Heart right ventricle (tissue), 16 donors: ENCODE measurements at regions not wholly inside any gene's neighbourhood (a gene's known extent, or its start where the extent isn't known, plus 50 kb on each side); places are given as distances from the start of the nearest gene placed in this dataset.

Source experiments
- ATAC-seq, 8 donors: fragments of 200-7000 bp; cut with Tn5 transposase; one replicate each; pipeline ENCODE4 v1.9.1; 2020; ENCODE audit warnings: mild to moderate bottlenecking in 8 of 8, moderate library complexity in 8 of 8, moderate number of reproducible peaks in 1 of 8
- DNase-seq, 2 donors: peaks; one replicate each; pipeline ENCODE4 v3.0.0-alpha.2; 2020
- H3K27ac ChIP-seq, 10 donors: fragments of 200-600 bp; sonication (generic) in 2 of 10; one replicate each; pipeline versions ENCODE4 v1.5.0 to v1.8.0; 2020 to 2022; ENCODE audit warnings: mild to moderate bottlenecking in 3 of 10
- H3K27me3 ChIP-seq, 7 donors: fragments of 200-600 bp; one replicate each; pipeline ENCODE4 v1.8.0; 2021 to 2022; ENCODE audit warnings: mild to moderate bottlenecking in 2 of 7
- H3K36me3 ChIP-seq, 9 donors: fragments of 200-600 bp; sonication (generic) in 1 of 9; one replicate each; pipeline versions ENCODE4 v1.5.0 to v1.8.0; 2020 to 2022; ENCODE audit warnings: mild to moderate bottlenecking in 2 of 9
- H3K4me1 ChIP-seq, 9 donors: fragments of 200-600 bp; sonication (generic) in 1 of 9; one replicate each; pipeline versions ENCODE4 v1.5.0 to v1.8.0; 2020 to 2022; ENCODE audit warnings: mild to moderate bottlenecking in 4 of 9
- H3K4me3 ChIP-seq, 10 donors: fragments of 200-600 bp; sonication (generic) in 2 of 10; one replicate each; pipeline versions ENCODE4 v1.5.0 to v1.8.0; 2020 to 2022; ENCODE audit warnings: mild to moderate bottlenecking in 7 of 10, moderate library complexity in 2 of 10
- H3K9me3 ChIP-seq, 11 donors: fragments of 200-600 bp in 10 of 11; sonication (generic) in 2 of 11; one replicate each; pipeline versions ENCODE4 v1.5.0 to v1.8.0; 2013 to 2022; ENCODE audit warnings: mild to moderate bottlenecking in 2 of 11, control low read depth in 1 of 11, moderate library complexity in 1 of 11
- WGBS, 2 donors: extraction: QIAGEN DNeasy Blood & Tissue Kit; methylation state at CpG; one replicate each; pipeline ENCODE4 v1.1.7; 2013; ENCODE audit warnings: inconsistent platforms in 1 of 2; 5-methylcytosine and 5-hydroxymethylcytosine counted together
- intact Hi-C, 10 donors: fragments of 100-400 bp; cut with DNase I; formaldehyde crosslinking; loops; one replicate each; pipeline versions ENCODE4 v1.11.1 to v1.14.2; 2022
- TF ChIP-seq, protein P1 (sequence below), 9 donors: fragments of 200-600 bp; sonication (generic) in 2 of 9; IDR thresholded peaks; one replicate each; pipeline versions ENCODE4 v1.5.0 to v1.8.0; 2021 to 2022; ENCODE audit warnings: antibody characterized with exemption in 9 of 9, mild to moderate bottlenecking in 5 of 9, moderate library complexity in 1 of 9
- donor health status: Arrhythmogenic right ventricular cardiomyopathy.
- donor health status: ischemic (EF 13 %, LVEDD 7.1; RV severe dilation, severe dysfunction).
- donor health status: healthy with polysubstance abuse.
- donor health status: DM: no; HTN: yes; CAD: no.
- donor health status: DM: no; HTN: no; CAD: no.
- donor health status: ischemic (EF 25% LVEDD 6.9; RV normal size, moderate dysfunction).
- donor health status: ischemic (EF 25% LVEDD 5.7; RV mildly dilated, moderate dysfunction).
- donor health status: healthy.
- donor health status: DM: yes; HTN: yes; CAD: no.
- donor health status: Ischemic cardiomyopathy.
- donor health status: ischemic (EF 35%, LVEDD 5.7; RV mildly dilated, moderate dysfunction).
- donor health status: nonischemic (EF 11% LVEDD 7.7; RV severe dilation, severe dysfunction).
- donor health status: DM: yes; HTN: yes; CAD: no.
- donor health status: PGD.
- donor health status: ischemic (EF 29% LVEDD 5.4; RV normal size, mild dysfunction).
- donor health status: nonischemic (EF 23%, LVEDD 6.1; RV moderate dilation, normal function).

DNA sequence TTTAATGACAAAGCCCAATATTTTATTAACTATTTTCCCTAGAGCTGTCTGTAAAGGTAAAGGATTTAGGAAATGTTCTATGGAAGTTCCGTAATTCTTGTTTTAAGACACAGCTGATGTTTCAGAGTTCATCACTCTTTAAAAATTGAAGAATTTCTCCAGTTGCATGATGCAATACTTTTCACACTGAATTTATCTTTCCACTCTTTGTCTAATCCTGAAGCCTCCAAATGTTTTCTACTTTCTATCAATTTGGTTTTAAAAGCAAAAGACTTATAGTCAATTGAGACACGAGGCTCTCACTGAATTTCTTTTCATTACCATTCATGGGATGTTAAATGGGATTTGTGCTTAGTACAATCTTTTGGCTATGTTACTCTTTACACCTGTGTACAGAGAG is 223.2 kb downstream of the TDRD15 start:
- Histone ChIP-seq H3K27ac (no peak overlapping the region), H3K27me3 (no peaks in the 10 kb centered on the region), H3K4me3 (no peak overlapping the region), H3K36me3 (no peaks in the 10 kb centered on the region), H3K9me3 (peaks cover 0 to 7% (median 0%) of the 10 kb centered on the region in 11 donors), H3K4me1 (no peaks in the 10 kb centered on the region)
- TF ChIP-seq, protein P1, sequence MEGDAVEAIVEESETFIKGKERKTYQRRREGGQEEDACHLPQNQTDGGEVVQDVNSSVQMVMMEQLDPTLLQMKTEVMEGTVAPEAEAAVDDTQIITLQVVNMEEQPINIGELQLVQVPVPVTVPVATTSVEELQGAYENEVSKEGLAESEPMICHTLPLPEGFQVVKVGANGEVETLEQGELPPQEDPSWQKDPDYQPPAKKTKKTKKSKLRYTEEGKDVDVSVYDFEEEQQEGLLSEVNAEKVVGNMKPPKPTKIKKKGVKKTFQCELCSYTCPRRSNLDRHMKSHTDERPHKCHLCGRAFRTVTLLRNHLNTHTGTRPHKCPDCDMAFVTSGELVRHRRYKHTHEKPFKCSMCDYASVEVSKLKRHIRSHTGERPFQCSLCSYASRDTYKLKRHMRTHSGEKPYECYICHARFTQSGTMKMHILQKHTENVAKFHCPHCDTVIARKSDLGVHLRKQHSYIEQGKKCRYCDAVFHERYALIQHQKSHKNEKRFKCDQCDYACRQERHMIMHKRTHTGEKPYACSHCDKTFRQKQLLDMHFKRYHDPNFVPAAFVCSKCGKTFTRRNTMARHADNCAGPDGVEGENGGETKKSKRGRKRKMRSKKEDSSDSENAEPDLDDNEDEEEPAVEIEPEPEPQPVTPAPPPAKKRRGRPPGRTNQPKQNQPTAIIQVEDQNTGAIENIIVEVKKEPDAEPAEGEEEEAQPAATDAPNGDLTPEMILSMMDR (IDR thresholded peaks at IDR 0.05) = no peak
- intact Hi-C loops = no loop called here
- 85 to 86% methylated on average over 2 of the region's 2 CpGs for WGBS, 2 donors
- ATAC-seq (no peak), DNase-seq (no peak)

- intact Hi-C loops = no loop called here
- no peak for ATAC-seq
- Histone ChIP-seq H3K4me1 (peaks cover 0 to 3% (median 0%) of the 10 kb centered on the region in 9 donors), H3K27me3 (no peaks in the 10 kb centered on the region), H3K9me3 (peaks cover 0 to 6% (median 0%) of the 10 kb centered on the region in 11 donors), H3K27ac (no peak overlapping the region), H3K36me3 (no peaks in the 10 kb centered on the region), H3K4me3 (no peak overlapping the region)
- WGBS, 2 donors = 79 to 84% methylated on average over 3 of the region's 3 CpGs
- TF ChIP-seq, protein P1 (IDR thresholded peaks at IDR 0.05) = no peak
- no peak for DNase-seq
Measured at GRCh38 chr2:21353879-21354679, 230.3 kb downstream of the TDRD15 start.

DNA sequence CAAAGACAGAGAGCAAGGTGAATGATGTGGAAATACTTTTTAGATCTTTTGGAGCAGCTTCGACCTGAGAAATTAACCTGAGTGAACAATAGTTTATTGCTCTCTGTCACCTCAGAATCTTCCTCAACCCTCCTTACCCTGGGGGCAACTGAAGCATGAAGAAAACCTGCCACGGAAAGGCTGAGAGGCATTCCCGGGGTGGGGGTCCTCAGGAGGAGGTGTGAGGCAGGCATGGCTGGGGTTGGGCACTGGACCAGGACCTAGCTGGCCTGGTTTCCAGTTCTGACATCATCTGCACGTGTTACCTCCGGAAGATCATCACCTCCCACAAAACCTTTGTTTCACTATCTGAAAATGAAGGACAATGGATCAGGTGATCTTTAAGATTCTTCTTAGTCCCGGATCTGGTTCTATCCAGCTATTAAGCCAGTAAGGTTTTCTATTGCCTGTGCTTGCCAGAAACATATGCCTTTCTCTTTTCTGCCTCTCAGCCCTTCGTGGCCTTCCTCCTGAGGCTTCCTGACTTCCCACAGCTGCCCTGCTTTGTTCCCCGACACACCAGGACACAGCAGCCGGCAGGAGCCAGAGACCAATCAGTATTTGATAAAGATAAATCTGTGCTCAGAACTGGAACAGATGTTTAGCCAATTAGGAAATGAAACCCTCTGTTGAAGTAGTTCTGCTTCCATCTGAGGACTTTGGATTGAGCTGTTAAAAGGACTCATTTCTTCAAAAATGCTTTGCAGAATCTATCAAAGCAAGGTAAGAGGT is 232.5 kb downstream of the TDRD15 start:
- intact Hi-C loops = no loop called here
- TF ChIP-seq, protein P1 (IDR thresholded peaks at IDR 0.05) = no peak
- ATAC-seq (peak in 2 of 8 donors; percentile 17 to 19), DNase-seq (no peak)
- Histone ChIP-seq H3K4me1 (peaks cover 0 to 3% (median 0%) of the 10 kb centered on the region in 9 donors), H3K36me3 (no peaks in the 10 kb centered on the region), H3K4me3 (no peak overlapping the region), H3K9me3 (peaks cover 0 to 6% (median 0%) of the 10 kb centered on the region in 11 donors), H3K27me3 (no peaks in the 10 kb centered on the region), H3K27ac (no peak overlapping the region)
- 35 to 40% methylated on average over 9 of the region's 9 CpGs for WGBS, 2 donors

GRCh38 chr2:21356857-21357255 is 233.1 kb downstream of the TDRD15 start:
- DNase-seq = no peak

More at GRCh38 chr2:21356857-21357255, 233.1 kb downstream of the TDRD15 start:
- Histone ChIP-seq H3K36me3 (no peaks in the 10 kb centered on the region), H3K9me3 (peaks cover 0 to 6% (median 0%) of the 10 kb centered on the region in 11 donors), H3K27ac (no peak overlapping the region), H3K27me3 (no peaks in the 10 kb centered on the region), H3K4me3 (no peak overlapping the region), H3K4me1 (peaks cover 0 to 3% (median 0%) of the 10 kb centered on the region in 9 donors)
- WGBS, 2 donors = 78 to 83% methylated on average over 3 of the region's 3 CpGs
- ATAC-seq = no peak
- TF ChIP-seq, protein P1 (IDR thresholded peaks at IDR 0.05) = no peak
- intact Hi-C loops = no loop called here
